HG03457 (cell line): ENCODE measurements at regions not wholly inside any gene's neighbourhood (a gene's known extent, or its start where the extent isn't known, plus 50 kb on each side); places are given as distances from the start of the nearest gene placed in this dataset.

Source experiments
- ATAC-seq: cut with Tn5 transposase; IDR thresholded peaks from one replicate; pipeline ENCODE4 v1.9.1; 2021; ENCODE audit warnings: moderate number of reproducible peaks; ENCODE audit not compliant: unreplicated experiment

DNA sequence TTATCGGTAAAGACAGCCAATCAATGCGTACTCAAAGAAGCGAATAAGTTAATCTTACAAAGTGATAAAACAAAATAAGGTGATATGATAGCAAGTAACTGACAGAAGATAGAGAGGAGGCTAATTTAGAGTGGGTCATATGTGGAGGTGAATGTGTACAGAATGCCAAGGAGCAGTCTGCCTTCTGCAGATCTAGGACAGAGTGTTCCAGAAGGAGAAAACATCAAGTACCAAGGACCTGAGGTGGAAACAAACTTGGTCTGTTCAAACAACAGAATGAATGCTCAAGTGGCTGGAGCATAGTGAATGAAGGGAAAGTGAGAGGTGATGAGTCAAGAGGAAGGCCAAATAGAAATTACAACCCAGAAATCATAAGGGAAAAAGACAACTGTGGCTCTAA, 170.3 kb upstream of the BMP4 start:
- ATAC-seq, result no peak

- ATAC-seq, result no peak
These were observed 170.9 kb upstream of the BMP4 start for GRCh38 chr14:54127526-54127925.

DNA sequence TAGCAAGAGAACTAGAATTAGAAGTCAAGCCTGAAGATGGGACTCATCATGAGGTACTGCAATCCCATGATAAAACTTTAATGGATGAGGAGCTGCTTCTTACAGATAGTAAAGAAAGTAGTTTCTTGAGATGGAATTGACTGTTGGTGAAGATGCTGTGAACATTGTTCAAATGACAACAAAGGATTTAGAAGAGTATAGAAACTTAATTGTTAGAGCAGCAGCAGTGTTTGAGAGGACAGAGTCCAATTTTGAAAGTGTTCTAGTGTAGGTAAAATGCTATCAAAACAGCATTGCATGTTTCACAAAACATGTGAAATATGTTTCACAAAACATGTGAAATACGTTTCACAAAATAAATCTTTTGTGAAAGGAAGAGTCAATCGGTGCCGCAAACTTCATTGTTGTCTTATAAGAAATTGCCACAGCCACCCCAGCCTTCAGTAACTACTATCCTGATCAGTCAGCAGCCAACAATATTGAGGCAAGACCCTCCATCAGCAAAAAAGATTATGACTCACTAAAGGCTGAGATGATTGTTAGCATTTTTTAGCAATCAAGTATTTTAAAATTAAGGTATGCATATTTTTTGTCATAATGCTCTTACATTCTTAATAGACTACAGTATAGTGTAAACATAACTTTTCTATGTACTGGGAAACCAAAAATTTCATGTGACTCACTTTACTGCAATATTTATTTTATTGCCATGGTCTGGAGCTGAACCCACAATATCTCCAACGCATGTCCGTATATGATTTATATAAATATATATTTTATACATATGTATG, 173.4 kb upstream of the BMP4 start:
- no peak for ATAC-seq

- no peak for ATAC-seq
These were observed 175.9 kb upstream of the BMP4 start for GRCh38 chr14:54132496-54132895.

DNA sequence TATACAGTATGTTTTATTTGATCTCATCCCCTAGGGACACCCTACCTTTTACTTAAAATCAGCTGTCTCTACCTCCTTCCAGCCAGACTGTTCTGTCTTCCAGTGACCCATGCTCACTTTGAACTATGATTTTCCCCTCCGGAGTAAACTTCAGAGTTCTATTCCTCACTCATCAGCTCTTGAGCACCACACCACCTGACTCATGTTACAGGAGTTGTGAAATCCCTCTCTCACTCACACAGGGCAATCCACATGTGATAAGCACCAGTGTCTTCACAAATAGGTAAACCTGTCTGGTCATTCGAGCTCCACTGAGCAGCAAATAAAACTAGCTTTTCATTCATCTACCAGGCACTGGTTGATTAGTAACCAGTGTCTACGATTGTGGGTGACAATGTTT, 177.3 kb upstream of the BMP4 start:
- no peak for ATAC-seq

- ATAC-seq, result no peak
These were observed 179.2 kb upstream of the BMP4 start for GRCh38 chr14:54135804-54136280.

DNA sequence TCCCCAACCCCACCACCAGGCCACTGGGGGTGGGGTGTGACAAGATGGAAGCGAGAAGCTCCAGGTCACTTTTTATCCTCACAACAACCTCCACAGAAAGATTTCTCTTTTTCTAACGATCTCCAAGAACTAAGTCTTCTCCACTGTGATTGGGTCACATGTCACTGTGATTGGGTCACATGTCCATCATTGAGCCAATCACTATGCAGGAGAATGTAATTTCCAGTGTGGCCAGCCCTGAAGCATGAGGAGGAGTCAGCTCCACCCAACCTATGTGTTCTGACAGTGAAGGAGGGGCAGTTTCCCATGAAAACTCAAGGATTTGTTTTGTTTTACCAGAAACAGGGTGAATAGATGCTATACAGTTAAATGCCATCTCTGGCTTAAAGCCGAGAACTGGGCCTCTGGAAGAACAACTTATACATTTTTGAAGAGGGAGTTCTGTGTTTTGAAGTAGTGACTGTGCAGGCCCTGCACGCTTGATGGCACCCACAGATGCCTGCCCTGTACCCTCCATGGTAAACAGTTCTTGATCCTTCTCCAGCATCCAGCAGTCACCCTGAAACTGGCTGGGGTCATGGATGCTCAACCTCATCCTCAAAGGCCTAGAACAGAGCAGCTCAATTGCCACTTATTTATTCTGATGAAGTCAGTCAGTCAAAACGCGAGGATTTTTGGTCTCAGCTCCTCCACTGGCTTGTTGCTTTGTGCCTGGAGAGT, 180.4 kb upstream of the BMP4 start:
- ATAC-seq, result no peak

DNA sequence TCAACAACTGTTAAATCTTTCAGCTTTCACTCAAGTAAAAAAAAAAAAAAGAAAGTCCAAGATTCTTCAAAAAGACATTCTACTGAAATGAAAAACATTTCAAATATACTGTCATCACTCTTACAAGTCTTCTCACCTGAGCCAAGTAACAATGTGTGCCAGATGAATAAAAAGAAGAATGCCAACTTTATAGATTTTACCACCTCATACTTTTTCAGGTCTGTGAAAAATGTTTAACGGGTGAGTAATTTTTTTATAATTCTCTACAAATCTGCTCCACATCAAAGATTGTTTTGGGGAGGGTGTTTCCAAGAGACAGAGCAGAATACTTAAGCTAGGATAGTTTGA, 181.0 kb upstream of the BMP4 start:
- no peak for ATAC-seq

DNA sequence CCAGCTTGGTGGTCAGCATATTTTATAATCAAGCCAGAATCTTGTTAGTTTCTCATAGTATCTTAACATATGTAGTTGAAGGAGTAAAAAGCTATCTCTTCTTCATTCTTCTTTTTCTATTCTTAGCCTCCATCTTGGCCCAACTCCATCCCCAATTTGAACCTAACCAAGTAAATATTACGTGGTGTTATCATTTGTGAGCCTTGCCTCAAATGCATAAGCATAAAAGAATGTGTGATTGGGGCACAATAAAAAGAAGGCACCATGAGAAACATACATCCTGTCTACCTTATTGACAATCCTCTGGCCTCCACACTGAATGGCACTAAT, 181.4 kb upstream of the BMP4 start:
- no peak for ATAC-seq

- ATAC-seq, result no peak
These were observed 181.9 kb upstream of the BMP4 start for GRCh38 chr14:54138354-54139038.

- ATAC-seq, result no peak
These were observed 183.9 kb upstream of the BMP4 start for GRCh38 chr14:54140551-54140950.

DNA sequence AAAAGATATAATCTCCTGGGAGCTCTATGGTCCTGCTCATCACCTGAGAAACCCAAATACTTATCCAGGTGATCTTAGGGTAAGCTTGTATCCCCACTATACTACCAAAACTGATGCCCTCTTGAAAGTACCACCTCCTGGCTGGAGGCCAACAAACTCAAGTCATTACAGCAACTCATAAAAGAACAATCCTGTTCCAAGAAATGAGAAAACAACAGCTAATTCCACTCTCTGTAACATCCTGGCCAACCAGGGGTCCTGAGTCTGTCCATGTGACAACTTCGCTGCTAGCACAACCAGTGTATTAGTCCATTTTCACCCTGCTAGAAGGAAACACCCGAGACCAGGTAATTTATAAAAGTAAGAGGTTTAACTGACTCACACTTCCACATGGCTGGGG, 190.0 kb upstream of the BMP4 start:
- no peak for ATAC-seq

GRCh38 chr14:54147282-54147681, 190.7 kb upstream of the BMP4 start:
- ATAC-seq, result no peak

DNA sequence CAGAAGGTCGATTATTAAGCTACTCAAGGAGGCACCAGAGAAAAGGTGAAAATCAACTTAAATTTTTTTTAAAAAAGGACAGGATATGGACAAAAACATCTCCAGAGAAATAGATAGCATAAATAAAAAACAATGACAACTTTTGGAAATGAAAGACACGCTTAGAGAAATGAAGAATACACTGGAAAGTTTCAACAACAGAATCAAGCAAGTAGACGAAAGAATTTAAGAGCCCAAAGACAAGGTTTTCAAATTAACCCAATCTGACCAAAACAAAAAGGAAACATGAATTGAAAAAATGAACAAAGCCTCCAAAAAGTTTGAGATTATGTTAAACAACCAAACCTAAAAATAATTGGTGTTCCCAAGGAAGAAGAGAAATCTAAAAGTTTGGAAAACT, 191.1 kb upstream of the BMP4 start:
- ATAC-seq, result no peak

GRCh38 chr14:54148251-54148650, 191.6 kb upstream of the BMP4 start:
- no peak for ATAC-seq

GRCh38 chr14:54152351-54152750, 195.7 kb upstream of the BMP4 start:
- no peak for ATAC-seq

GRCh38 chr14:54166049-54166950, 209.7 kb upstream of the BMP4 start:
- no peak for ATAC-seq

GRCh38 chr14:54168489-54168888, 211.9 kb upstream of the BMP4 start:
- ATAC-seq, result no peak

GRCh38 chr14:54169254-54169924, 212.8 kb upstream of the BMP4 start:
- ATAC-seq, result no peak

DNA sequence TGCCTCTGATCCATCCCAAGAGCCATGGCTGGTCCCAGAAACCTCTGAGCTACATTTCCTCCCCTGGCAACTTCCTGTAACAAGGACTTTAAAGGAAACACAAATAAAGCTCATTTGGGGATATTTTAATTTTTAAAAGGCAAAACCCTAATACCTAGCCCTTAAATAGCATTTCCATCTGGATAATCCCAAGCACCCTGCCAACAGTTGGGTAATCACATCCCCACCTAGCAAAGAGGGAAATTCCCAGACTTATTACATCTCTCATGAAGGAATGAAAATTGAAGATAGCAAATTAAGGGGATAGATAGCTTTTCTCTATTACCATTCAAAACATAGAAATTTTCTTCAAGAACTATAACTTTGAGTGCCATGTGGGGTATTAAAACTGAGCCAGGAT, 213.7 kb upstream of the BMP4 start:
- no peak for ATAC-seq

DNA sequence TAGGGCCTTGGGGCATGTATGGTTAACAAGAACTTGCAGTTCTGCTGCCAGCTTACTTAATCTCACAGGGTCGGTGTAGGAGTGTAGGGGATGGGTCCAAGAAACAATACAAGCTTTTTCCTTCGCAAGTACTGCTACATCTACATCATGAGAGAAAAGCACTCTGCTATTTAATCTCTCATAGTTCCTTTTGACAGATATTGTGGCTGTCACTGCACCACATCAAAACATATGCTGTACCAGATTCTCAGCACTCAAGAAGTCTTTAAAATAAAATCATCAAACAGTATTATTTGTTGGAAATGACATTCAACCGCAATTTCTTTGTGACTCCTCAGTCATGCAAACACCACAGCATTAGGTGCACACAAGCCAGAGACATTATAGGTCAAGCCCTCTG, 215.5 kb upstream of the BMP4 start:
- ATAC-seq, result no peak
